HG02623 (cell line): ENCODE measurements at regions not wholly inside any gene's neighbourhood (a gene's known extent, or its start where the extent isn't known, plus 50 kb on each side); places are given as distances from the start of the nearest gene placed in this dataset.
"Not testable (repeated sequence)": the region's sequence is repeated elsewhere in the genome, so short reads cannot be mapped to it uniquely, and the experiment has no call there.

ENCODE experiments used
- ATAC-seq: cut with Tn5 transposase; IDR thresholded peaks from one replicate; pipeline ENCODE4 v1.9.1; 2021; ENCODE audit warnings: moderate library complexity; ENCODE audit not compliant: unreplicated experiment

DNA sequence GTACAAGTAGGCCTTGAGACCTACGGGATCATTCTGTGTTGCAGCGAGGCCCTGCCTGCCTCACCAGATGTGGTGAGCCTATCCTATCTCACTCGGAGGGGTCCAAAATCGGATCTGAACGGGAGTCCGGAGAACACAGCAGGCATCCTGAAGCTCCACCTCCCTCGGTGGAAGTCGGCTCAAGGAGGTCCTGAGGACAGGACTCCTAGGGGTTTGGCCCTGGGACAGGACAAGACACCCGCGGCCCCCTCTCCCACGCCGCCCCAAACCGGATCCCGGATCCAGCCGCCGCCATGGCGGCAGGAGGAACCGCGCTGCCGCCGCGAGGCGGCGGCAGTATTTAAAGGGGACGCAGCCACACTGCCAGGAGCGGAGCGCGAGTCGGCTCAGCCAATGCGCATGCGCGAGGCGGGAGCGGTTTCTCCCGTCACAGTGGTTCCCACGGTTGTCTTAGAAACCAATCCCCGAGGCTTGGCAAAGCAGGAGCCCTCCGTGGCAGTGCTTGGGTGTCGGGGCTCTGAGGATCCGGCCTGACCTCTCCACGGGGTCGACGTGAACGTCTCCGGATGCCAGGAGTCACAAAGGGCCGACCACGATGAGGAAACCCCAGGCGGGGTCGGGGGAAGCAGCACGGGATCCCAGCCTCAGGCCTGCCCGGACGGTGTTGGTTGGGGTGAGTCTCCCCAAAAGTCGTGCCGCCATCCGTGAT lies 454.6 kb upstream of the ZNG1F start:
- peak; percentile 84 for ATAC-seq

DNA sequence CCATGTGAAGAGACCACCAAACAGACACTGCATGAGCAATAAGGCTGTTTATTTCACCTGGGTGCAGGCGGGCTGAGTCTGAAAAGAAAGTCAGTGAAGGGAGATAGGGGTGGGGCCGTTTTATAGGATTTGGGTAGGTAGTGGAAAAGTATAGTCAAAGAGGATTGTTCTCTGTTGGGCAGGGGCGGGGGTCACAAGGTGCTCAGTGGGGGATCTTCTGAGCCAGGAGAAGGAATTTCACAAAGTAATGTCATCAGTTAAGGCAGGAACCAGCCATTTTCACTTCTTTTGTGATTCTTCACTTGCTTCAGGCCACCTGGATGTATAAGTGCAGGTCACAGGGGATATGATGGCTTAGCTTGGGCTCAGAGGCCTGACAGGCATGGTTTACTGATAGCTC lies 444.6 kb upstream of the ZNG1F start:
- ATAC-seq: not testable (repeated sequence)

DNA sequence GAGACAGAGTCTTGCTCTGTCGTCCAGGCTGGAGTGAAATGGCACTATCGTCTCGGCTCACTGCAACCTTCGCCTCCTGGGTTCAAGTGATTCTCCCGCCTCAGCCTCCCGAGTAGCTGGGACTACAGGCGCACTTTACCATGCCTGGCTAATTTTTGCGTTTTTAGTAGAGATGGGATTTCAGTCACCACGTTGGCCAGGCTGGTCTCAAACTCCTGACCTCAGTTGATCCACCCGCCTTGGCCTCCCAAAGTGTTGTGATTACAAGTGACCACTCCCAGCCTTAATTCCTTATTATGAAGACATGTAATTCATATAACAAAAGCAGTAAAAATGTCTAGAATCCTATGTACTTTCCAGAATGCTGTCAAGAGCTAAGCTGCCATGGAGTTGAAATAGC lies 434.5 kb upstream of the ZNG1F start:
- ATAC-seq: not testable (repeated sequence)

DNA sequence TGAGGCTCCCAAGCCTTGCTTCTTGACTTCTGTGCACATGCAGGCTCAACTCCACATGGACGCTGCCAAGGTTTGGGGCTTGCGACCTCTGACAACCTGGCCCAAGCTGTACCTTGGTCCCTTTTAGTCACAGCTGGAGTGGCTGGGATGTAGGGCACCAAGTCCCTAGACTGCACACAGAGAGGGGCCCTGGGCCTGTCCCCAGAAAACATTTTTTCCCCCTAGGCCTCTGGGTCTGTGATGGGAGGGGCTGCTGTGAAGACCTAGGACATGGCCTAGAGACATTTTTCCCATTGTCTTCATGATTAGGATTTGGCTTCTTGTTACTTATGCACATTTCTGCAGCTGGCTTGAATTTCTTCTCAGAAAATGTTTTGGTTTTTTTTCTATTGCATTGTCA lies 430.1 kb upstream of the ZNG1F start:
- not testable (repeated sequence) for ATAC-seq

DNA sequence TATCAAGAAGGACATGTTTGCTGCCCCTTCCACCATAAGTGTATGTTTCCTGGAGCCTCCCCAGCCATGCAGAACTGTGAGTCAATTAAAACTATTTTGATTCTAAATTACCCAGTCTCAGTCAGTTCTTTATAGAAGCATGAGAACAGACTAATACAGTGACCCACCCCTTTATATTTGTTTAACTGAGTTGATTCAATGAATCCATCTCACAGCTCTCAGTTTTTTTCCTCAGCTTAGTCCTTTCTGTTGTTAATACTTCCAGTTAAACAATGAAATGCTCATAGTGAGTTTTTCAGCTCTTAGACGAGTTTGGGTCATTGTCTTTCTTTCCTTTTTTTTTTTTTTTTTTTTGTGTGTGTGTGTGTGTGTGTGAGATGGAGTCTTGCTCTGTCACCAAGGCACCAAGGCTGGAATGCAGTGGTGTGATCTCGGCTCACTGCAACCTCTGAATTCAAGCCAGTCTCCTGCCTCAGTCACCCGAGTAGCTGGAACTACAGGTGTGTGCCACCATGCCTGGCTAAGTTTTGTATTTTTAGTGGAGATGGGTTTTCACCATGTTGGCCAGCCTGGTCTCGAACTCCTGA lies 417.9 kb upstream of the ZNG1F start:
- not testable (repeated sequence) for ATAC-seq

DNA sequence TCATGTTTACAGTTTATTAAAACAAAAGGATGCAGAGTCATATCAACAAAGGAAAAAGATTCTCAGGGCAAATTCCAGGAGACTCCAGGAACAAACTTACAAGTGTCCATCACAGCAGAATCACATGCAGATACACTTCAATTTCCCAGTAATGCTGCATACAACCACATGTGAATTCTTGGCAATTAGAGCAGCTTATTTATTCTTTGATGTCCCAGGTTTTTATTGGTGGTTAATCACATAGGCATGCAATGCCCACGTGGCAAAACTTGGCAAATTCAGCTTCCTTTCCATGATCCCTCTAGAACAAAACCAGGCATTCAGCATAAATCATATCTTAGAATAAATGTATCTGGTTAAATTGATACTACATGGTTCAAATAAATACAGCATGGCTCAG lies 376.5 kb upstream of the ZNG1F start:
- ATAC-seq: not testable (repeated sequence)
